ENCODE measurements at regions not wholly inside any gene's neighbourhood (a gene's known extent, or its start where the extent isn't known, plus 50 kb on each side); places are given as distances from the start of the nearest gene placed in this dataset.

- peak; percentile 25 for DNase-seq (ENCODE audit: low spot score)
Measured at GRCh38 chr19:29263305-29264135, 50.6 kb upstream of the UQCRFS1 start.

GRCh38 chr19:29264897-29265296 lies 51.9 kb upstream of the UQCRFS1 start:
- no peak for DNase-seq (ENCODE audit: low spot score)

GRCh38 chr19:29265436-29265835 lies 52.5 kb upstream of the UQCRFS1 start:
- DNase-seq (ENCODE audit: low spot score), result no peak

GRCh38 chr19:29266001-29266400 lies 53.0 kb upstream of the UQCRFS1 start:
- no peak for DNase-seq (ENCODE audit: low spot score)

DNA sequence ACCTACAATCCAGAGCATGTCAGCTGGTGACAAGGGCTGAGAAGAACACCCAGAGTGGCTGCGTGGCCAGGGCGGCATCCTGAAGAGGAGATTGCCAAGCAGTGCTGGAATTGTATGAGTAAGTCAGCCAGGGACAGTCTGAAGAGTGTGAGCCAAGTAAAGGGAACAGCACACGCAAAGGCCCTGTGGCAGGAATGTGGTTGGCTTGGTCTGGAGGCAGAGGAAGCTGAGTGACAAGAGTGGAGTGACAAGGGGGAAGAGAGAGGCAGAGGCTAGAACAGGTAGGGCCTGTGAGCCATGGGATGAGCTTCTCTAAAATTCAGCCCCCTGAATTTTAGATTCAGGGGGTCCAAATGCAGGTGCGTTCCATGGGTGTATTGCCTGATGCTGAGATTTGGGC lies 53.7 kb upstream of the UQCRFS1 start:
- no peak for DNase-seq (ENCODE audit: low spot score)

GRCh38 chr19:29267701-29268100 lies 54.8 kb upstream of the UQCRFS1 start:
- DNase-seq (ENCODE audit: low spot score), result no peak

- DNase-seq (ENCODE audit: low spot score), result no peak
Measured at GRCh38 chr19:29268103-29268502, 55.2 kb upstream of the UQCRFS1 start.

DNA sequence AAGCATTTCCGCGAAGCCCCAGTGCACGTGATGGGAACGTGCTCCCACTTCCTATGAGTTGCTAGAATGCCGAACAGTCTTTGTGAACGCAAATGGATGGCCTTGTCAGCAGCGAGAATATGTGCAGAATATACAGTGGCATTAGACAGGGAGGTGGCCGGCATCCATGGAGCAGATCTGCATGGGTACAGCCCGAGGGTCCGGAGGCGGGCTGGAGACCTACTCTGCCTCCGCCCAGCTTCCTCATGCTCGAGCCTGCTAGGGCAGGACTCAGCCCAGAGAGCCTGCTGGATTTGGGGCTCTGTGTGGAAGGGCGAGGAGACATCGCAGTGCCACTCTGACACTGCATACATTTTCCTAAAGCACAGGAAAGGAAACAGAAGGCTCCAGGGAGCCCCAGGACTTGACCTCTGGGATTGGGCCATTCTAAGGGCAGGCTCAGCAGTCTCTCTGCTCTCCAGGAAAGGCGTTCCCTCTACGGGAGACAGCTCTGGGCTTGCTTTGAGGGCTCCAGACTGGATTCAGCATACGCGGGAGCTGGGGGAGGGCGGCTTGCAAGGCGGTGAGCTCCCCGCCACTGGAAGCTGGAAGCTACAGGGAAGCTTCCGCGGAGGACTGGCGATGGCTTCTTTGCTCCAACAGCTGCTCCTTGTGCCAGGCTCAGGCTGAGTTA lies 55.9 kb upstream of the UQCRFS1 start:
- no peak for DNase-seq (ENCODE audit: low spot score)

GRCh38 chr19:29269641-29270040 lies 56.7 kb upstream of the UQCRFS1 start:
- no peak for DNase-seq (ENCODE audit: low spot score)

DNA sequence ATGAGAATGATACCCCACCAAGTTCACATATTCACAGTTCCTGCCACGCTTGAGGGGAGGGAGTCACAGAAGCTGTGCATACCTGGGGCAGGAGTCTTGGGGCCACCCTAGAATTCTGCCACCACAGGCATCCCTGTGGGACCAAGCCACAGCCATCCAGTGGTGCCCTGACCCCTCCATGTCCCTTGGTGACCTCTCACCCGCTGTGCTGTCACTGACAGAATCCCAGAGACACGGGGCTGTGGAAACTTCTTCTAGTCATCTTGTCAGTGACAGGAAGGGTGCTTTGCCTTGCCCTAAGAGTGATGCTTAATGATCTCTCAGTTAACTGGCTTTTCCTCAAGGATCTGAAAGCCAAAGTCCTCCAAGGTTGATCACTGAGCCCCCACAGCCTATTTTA lies 58.4 kb upstream of the UQCRFS1 start:
- DNase-seq (ENCODE audit: low spot score), result no peak

- no peak for DNase-seq (ENCODE audit: low spot score)
Measured at GRCh38 chr19:29271911-29272310, 59.0 kb upstream of the UQCRFS1 start.

GRCh38 chr19:29273000-29273640 lies 60.2 kb upstream of the UQCRFS1 start:
- no peak for DNase-seq (ENCODE audit: low spot score)

- DNase-seq (ENCODE audit: low spot score), result no peak
Measured at GRCh38 chr19:29275266-29275665, 62.3 kb upstream of the UQCRFS1 start.

DNA sequence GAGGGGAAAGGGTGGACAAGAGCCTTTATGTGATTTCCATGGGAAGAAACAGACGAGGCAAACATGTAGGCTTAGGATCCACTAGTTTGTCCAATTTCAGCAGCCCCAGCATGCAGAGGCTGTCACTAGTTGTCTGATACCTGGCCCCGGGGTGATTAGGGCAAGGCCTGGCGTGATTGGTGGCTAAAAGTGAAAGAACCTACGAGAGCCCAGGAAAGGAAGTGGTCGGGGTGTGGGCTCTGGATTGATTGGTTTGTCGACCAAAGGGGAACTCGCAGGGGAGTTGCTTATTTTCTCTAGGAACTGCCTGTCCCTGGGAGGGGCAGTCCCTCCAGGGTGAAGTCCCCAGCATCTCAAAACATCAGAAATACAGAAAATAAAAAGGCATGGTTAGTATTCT lies 64.2 kb upstream of the UQCRFS1 start:
- DNase-seq (ENCODE audit: low spot score), result no peak

- DNase-seq (ENCODE audit: low spot score), result no peak
Measured at GRCh38 chr19:29278716-29279115, 65.8 kb upstream of the UQCRFS1 start.

DNA sequence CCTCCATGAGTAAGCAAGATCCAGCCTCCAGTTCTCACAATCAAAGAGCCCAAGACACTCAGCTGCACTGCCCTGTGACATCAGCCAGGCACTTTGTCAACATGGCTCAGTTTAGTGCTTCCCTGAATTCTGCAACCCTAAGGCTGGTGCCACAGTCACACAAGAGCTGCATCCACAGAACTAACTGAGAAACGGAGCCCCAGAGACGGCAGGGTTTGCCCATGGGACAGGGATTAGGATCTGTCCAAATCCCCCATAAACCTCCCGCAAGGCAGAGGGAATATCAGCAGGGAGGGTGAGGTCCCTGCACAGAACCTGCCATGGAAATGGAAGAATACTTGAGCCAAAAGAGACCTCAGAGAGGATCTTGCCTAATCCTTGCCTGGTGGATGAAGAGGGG lies 70.4 kb upstream of the UQCRFS1 start:
- no peak for DNase-seq (ENCODE audit: low spot score)

DNA sequence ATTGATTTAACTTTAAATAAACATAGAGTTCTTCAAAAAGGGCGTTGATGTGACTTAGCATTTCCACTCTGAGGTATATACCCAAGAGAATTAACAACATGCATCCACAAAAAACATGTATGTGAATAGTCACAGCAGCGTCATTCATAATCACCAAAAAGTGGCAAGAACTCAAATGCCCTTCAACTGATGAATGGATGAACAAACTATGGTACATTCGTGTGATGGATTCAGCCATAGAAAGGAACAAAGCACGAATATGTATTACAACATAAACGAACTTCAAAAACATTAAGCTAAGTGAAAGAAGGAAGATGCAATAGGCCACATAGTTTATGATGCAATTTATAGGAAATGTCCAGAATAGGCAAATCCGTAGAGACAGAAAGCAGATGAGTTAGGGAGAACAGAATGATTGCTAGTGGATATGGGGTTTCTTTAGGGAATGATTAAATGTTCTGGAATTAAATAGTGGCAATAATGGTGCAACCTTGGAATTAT lies 72.3 kb upstream of the UQCRFS1 start:
- no peak for DNase-seq (ENCODE audit: low spot score)

DNA sequence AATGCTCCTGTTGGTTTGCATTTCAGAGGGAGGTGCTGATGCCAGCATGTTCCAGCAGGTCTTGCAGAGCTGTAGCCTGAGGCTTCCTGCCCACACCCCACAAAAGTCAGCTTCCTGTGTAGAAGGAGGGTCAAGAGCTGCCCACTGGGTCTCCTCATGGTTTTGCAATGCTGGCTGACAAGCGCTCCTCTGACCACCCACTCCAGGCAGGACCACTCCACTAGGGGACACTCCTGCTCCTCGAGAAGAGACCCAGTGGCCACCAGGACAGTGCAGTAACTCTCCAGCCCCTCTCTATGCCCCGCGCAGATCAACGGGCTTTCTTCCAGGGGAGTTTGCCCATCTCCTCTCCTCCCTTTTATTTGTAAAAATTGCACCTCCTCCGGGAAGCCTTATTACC lies 72.9 kb upstream of the UQCRFS1 start:
- no peak for DNase-seq (ENCODE audit: low spot score)

GRCh38 chr19:29287061-29287460 lies 74.1 kb upstream of the UQCRFS1 start:
- DNase-seq (ENCODE audit: low spot score), result no peak

DNA sequence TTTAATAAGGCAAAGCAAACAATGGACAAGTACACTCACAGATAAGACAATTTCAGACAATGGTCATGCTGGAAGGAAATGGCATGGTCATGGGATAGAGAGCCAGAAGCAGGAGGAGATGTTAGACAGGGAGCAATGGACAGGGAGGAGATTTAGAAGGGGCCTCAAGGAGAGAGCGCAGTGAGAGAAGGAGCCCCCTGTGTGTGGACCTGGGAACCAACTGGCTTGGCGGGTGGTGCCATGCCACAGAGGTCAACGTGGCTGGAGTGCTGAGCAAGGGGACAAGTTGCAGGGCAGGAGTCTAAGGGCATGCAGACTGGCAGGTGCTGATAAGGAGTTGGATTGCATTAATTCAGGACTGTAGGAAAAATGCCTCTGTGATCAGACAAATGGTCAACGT lies 75.3 kb upstream of the UQCRFS1 start:
- no peak for DNase-seq (ENCODE audit: low spot score)

GRCh38 chr19:29289020-29289419 lies 76.1 kb upstream of the UQCRFS1 start:
- DNase-seq (ENCODE audit: low spot score), result no peak

DNA sequence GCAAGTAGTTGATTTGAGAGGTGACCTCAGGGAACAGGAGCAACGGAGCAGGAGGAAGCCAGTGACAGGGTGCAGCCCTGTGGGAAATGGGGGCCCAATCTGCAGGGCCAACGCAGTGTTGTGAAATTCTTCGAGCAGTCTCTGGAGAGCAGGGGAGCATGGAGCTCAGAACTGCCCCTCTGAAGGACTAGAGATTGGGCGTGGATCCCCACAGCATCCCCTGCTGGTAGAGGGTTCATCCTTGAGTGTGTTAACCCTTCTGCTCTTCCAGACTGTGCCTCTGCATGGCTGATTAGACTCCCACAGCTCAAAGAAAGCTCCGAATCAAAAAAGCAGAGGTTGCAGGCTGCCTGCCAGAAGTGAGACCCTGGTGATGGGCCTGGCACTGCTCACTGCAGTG lies 77.9 kb upstream of the UQCRFS1 start:
- no peak for DNase-seq (ENCODE audit: low spot score)

GRCh38 chr19:29292153-29292552 lies 79.2 kb upstream of the UQCRFS1 start:
- no peak for DNase-seq (ENCODE audit: low spot score)
